ENCODE measurements at regions not wholly inside any gene's neighbourhood (a gene's known extent, or its start where the extent isn't known, plus 50 kb on each side); places are given as distances from the start of the nearest gene placed in this dataset.
A peak's percentile ranks its signal among the peaks of the same experiment; 100 is the strongest.
"Not testable (repeated sequence)": the region's sequence is repeated elsewhere in the genome, so short reads cannot be mapped to it uniquely, and the experiment has no call there.

DNA sequence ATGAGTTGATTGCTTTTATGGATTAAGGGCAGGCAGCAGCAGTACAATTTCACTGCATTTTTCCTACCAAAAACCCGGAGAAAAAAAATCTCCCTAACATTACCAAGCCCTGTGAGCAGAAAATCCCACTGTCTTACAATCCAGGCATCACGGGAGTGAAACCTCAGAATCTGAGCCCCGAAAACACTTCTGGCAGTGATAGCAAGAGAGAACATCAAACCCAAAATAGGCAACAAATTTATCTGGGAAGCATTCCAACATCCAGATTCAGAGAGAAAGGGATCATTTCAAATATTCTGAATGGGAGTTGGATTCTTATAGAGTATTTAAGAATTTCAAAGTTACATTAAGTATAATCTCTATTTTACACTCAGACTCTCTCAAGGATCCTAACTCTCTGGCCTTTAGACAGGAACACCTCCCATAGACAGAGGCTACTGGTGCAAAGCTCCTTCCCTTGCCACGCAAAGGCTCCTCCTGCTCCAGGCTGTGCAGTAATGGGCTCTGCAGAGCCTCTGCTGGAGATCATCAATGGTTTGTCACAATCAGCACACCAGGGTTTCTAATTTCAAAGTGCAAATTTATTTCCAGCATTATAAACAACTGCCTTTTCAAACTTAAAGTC lies 256.9 kb downstream of the PARM1 start:
- no peak for DNase-seq (ENCODE audit: low read depth)

DNA sequence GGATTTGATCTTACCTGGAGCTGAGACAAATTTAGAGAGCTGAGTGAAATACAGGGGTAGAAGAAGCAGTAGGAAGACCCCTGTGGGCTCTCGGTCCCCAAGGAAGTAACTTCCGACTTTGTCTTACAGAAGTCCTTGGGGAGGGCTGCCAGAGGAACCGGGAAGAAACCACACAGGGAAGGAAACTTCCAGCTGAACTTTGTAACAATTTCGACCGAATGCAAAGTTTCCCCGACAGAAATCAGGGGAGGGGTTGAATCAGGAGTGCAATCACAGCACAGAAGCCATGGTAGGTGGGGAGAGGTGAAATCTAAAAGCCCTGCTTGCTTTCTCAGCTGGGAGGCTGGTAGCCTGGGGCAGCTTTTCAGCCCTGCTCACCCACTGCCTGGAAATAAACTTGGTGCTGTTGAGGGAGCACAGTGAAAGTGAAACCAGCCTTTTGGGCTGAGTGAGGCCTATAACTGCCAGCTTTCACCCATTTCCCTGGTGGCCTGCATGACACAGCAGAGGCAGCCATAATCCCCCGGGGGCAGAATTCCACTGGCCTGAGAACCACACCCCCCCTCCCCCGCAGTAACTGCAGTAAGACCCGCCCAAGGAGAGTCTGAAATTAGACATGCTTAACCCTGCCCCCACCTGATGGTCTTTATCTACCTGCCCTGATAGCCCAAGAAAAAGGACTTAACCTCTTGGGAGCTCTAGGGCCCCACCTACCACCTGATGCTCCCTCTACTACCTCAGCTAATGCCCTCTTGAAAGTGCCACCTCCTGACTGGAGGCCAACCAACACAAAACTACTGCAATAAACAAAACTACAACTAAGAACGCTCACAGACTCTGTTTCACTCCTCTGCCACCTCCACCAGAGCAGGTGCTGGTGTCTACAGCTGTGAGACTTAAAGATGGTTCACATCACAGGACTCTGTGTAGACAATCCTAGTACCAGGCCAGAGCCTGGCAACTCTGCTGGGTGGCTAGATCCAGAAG lies 248.2 kb downstream of the PARM1 start:
- DNase-seq (ENCODE audit: low read depth): no peak

DNA sequence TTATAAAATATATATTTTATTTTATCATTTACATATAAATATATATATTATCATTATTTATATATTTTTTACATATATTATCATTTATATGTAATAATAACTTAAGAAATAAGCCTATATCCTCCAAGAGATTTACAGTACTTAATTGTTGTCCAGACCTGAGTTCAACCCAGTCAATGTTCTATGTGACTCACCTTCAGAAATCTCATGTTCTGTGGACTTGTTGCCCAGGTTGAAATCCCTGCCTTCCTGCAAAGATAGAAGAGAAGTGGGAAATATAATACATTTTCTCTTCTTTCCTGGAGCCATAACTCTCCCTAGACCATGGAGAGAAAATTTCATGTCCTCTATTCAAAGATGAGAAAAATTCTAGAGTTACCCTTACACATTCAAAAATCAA lies 247.3 kb downstream of the PARM1 start:
- DNase-seq (ENCODE audit: low read depth): no peak

DNA sequence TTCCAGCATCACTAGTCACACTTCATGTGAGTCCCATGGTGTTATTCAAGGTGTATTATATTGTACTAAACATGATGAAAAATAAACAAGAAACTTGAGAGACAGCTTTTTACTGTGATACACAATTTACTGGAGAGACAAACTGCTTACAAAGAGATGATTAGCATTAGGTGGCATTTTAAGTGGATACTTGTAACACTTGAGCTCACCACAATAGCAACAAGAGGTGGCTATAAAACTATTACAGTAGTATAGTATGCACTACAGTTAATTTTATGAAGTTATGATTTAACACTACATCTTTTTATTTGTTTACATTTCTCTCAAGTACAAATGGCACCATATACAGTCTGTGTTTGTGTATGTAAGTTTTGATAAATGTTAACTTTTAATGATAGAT lies 246.6 kb downstream of the PARM1 start:
- no peak for DNase-seq (ENCODE audit: low read depth)

DNA sequence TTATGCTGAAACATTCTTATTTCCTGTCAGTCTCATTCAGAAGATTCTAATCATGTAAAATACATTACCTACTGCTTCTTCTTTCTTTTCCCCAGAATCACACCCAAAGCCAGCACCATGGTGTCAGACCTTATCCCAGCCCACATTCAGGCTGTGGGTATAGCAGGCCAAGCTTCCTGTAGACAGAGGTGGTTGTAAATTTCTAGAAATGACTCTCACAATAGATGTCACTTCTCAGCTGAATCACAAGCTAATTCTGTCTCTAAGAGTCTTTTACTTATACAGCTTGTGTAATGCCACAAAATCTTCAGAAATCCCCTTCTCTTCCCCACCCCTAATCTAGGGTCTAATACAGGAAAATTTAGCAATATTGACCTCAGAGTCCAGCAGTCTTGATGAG lies 239.6 kb downstream of the PARM1 start:
- DNase-seq (ENCODE audit: low read depth): no peak

DNA sequence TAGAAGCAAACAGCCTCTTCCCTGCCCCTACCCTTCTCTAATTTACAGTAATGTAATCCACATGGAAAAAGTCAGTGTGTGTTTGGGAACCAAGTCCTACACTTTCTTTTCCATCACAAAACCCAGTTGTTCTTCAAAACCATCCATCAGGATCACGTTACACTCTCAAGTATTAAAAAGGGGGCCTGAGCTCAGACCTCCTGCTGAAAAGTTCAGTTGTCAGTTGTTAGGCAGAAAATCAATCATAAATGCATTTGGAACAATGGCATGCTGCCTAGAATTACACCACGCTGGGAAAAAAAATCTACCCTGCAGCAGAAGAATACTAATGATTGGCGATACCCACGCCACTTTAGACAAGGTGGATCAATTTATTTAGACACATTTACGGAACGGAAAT lies 236.5 kb downstream of the PARM1 start:
- DNase-seq (ENCODE audit: low read depth): no peak

DNA sequence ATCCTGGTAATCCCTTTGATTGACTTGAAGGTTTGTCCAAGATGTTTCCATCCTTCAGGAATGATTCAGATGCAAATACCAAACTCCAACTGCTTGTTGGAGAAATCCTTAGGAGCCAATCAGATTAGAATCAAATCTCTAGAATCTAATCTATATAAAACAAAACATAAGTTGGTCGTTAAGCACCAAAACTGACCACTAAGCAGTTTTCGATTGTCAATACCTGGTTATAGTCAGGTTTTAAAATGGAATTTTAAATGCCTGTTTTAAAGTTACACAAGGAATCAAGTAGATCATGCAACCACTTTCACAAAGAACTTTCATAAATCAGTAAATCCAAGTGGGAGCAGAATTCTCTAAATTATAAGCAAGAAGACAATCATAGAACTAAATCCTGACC lies 236.1 kb downstream of the PARM1 start:
- DNase-seq (ENCODE audit: low read depth): no peak

DNA sequence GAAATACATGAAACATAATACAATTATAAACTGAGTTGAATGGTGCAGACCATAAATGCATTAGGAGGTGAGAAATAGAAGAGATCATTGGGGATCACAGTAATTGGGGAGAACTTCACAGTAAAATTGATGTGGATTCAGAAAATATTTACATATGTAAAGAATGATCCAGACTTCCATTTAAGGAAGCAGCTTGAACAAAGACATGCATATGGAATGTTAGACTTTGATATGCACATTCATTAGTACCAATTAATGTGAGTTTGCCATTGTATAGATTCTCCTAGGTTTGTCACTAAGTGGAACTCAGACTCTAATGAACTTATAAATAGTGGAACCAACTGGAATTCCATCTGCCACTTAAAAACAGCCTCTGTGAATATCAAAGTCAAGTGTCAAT lies 235.6 kb downstream of the PARM1 start:
- DNase-seq (ENCODE audit: low read depth): no peak

DNA sequence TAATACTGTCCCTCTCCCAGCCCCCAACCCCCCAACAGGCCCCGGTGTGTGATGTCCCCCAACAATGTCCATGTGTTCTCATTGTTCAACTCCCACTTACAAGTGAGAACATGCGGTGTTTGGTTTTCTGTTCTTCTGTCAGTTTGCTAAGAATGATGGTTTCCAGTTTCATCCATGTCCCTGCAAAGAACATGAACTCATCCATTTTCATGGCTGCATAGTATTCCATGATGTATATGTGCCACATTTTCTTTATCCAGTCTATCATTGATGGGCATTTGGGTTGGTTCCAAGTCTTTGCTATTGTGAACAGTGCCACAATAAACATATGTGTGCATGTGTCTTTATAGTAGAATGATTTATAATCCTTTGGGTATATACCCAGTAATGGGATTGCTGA lies 232.2 kb downstream of the PARM1 start:
- DNase-seq (ENCODE audit: low read depth): not testable (repeated sequence)

DNA sequence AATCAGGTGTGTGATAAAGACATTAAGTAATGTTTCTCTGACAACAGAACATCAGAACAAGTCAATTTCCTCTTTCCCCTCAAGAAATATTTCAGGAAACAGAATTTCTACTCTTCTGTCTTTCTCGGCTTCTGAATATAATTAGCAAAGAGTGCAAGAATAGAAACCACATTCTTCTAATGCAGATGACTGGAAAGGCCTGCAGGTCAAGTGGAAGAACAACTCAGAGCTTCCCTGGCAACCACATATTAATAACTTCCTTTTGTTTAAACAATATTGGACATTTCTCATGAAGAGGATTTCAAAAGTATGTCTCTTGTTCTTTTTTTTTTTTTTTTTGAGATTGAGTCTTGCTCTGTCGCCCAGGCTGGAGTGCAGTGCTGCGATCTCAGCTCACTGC lies 225.5 kb downstream of the PARM1 start:
- DNase-seq (ENCODE audit: low read depth): no peak

DNA sequence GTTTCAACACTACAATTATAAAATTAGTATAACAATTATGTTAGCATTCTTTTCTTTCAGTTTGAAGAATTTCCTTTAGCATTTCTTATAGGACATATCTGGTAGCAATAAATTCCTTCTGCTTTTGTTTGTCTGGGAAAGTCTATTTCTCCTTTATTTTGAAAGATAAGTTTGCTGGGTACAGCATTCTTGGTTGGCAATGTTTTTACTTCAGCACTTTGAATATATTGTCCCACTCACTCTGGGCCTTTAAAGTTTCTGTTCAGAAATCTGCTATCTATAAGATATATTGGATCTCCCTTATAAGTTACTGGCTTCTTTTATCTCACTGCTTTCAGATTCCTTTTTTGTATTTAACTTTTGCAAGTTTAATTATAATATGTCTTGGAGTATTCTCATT lies 222.1 kb downstream of the PARM1 start:
- DNase-seq (ENCODE audit: low read depth): no peak

DNA sequence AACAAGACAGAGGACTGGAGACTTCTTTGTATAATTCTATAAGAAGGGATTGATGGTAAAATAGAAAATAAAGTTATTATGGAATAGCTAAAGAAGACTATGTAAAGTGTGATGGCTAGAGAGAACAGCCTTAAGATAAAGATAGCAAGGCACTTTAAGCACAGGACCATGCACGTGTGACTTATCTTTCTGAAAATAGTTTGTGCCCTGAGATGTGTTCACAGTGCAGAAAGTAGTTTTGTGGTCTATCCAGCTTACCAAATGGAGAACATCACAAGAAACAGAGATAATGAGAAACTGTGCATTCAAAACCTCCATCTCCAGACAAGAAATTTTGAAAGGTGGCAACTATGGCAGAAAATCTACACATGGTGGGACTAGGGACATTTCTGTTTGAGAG lies 213.3 kb downstream of the PARM1 start:
- no peak for DNase-seq (ENCODE audit: low read depth)

DNA sequence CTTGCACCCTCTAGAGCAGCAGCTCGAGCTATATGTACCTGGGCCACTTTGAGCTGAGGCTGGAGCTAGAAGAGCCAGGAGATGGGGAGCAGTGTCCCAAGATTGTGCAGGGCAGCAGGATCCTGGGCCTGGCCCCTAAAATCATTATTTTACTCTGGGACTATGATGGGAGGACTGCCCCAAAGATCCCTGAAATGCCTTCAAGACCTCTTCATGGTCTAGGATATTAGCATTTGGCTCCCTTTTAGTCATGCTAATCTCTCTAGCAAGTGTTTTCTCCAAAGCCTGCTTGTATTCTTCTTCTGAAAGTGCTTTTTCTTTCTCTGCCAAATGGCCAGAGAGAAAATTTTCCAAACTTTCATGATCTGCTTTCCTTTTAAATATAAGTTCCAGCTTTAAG lies 211.6 kb downstream of the PARM1 start:
- no peak for DNase-seq (ENCODE audit: low read depth)

DNA sequence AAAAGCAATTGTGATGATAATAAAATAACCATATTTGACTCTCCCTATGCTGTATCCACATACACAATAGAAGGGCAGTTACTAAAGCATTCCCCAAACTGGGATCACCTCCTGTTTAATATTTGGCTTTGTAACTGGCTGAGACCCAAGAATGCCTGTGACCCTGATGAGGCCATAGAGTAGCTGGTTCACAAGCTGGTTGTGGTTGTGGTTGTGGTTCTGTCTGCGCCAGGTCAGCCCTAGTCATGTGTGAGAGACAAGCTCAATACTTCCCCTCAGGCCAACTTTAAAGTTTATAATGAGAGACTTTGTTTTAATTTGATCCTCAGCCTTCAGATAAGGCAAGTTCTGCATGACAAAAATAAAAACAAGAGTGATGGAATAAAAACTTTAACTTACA lies 209.9 kb downstream of the PARM1 start:
- no peak for DNase-seq (ENCODE audit: low read depth)

DNA sequence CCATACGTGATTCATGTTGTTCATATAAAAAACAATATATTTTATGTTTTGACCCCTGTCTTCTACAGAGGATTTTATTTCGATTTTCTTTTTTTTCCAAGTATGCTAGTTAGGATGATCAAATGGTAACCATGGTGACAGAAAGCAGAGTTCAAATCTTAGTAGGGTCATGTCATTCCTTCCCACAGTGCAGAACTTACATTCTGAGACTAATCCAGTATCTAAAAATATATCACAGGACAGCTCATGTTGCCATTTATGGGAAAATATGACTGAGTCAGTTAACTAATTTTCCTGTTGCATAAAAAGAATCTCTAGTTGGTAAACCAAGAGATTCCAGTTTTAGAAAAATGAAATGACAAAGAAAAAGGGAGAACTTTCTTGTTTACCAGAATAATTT lies 209.5 kb downstream of the PARM1 start:
- peak; percentile 2 for DNase-seq (ENCODE audit: low read depth)

DNA sequence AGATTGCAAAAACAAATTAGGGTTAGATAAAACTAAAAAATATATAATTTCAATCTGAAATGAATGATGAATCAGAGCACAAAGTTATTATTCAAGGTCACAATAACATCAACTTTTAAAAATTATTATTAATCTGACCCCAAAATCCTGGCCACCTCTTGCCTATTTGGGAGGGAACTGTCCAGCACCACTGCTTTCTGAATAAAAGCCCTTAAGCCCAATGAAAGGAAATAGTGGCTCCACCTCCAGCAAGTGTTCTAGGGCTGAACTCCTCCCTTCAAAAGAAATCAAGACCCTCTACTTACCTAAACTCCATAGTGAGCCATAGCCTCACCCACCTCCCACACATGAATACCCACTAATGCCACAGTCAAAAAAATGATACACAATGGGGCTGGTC lies 208.2 kb downstream of the PARM1 start:
- no peak for DNase-seq (ENCODE audit: low read depth)

DNA sequence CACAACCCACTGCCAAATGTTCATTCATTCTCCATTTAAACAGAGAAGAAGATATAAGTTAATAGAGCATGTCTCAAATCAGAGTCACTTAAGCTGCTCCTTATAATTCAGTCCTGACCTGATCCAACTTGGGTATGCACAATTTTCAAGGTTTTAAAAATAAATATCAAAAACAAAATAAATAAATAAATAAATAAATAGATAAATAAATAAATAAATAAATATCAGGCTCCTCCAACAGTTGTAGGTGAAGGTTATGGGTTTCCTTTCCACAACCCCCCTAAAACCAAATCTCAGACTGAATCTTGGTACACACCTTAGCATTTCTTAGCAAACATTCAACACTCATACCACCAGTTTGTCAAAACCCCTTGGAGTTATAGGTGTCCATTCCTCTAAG lies 204.4 kb downstream of the PARM1 start:
- no peak for DNase-seq (ENCODE audit: low read depth)

DNA sequence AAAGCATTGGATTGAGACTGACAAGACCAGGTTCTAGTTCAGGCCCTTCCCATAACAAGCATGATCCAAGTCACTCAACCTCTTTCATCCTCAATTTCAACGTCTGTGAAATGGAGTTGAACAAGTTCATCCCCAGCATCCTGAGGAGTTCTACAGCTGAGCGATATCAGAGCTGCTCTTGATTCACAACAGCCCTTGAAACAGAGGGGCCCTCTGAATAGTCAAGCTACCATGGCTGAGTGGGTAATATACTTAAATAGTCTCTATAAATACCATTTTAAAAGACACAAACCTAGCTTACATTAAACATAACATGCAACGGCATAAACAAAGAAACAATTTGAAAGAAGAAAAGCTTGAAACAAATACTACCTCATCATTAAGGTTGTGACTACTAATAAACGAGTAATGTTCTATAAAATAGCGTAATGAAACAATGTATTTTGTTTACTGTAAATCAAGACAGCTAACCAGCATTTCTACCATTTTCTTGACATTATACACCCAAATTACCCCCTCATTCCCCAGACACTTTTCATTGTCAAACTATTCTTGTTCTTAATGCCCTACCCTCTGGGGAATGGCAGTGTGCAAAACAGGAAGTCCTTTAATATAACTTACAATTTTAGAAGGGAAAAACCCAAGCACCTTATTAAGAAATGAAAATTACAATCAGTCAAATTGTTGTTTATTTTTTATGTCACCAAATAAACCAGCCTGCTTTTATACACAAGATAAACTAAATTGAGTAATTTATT lies 202.3 kb downstream of the PARM1 start:
- no peak for DNase-seq (ENCODE audit: low read depth)

DNA sequence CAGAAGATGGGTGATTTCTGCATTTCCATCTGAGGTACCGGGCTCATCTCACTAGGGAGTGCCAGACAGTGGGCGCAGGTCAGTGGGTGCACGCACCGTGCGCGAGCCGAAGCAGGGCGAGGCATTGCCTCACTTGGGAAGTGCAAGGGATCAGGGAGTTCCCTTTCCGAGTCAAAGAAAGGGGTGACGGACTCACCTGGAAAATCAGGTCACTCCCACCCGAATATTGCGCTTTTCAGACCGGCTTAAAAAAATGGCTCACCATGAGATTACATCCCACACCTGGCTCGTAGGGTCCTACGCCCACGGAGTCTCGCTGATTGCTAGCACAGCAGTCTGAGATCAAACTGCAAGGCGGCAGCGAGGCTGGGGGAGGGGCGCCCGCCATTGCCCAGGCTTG lies 194.0 kb downstream of the PARM1 start:
- DNase-seq (ENCODE audit: low read depth): not testable (repeated sequence)

DNA sequence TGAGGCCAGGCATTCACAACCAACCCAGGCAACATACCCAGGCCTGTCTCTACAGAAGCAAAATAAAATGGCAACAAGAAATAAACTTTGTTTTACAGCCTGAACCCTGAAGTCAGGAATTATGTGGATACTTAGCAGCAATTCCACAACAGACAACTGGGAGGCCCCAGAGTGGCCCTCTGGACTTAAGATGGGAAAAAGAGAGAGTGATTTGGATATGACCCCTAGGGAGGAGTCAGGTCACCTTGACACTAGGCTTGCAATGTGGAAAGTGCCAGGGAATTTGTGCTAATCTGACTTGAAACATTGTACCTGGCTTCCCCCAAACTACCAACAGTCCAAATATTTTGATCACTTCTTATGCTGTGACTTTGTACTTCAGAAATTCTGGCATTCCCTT lies 193.1 kb downstream of the PARM1 start:
- DNase-seq (ENCODE audit: low read depth): no peak

DNA sequence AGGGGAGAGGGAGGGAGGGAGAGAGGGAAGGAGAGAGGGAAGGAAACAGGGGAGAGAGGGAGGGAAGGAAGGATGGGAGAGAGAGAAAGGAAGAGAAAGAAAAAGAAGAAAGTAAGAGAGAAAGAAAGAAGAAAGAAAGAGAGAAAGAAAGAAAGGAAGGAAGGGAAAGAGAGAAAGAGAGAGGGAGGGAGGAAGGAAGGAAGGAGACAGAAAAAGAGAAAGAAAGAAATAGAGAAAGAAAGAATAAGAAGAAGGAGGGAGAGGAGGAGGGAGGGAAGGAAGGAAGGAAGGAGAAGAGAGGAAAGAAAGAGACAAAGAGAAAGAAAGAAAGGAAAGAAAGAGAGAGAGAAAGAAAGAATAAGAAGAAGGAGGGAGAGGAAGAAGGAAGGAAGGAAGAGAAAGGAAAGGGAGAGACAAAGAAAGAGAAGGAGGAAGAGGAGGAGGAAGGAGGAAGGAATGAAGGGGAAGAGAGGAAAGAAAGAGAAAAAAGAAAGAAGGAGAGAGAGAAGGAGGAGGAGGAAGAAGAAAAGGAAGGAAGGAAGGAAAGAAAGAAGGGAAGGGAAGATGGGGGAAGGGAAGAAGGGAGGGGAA lies 189.6 kb downstream of the PARM1 start:
- no peak for DNase-seq (ENCODE audit: low read depth)

DNA sequence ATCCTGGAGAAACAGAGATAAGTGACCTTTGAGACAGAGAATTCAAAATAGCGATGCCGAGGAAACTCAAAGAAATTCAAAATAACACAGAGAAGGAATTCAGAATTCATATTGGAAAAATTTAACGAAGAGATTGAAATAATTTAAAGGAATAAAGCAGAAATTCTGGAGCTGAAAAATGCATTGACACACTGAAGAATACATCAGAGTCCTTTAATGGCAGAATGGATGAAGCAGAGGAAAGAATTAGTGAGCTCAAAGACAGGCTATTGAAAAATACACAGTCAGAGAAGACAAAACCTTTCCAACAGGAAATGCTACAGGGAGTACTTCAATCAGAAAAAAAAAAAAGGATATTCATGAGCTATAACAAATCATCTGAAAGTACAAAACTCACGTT lies 185.8 kb downstream of the PARM1 start:
- DNase-seq (ENCODE audit: low read depth): no peak

DNA sequence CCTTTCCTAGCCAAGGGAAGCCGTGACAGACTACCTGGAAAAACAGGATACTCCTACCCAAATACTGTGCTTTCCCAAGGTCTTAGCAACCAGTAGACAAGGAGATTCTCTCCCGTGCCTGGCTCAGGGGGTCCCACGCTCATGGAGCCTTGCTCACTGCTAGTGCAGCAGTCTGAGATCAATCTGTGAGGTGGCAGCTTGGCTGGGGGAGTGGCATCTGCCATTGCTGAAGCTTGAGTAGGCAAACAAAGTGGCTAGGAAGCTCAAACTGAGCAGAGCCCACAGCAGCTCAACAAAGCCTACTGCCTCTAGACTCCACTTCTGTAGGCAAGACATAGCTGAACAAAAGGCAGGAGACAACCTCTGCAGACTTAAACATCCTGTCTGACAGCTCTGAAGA lies 177.1 kb downstream of the PARM1 start:
- DNase-seq (ENCODE audit: low read depth): no peak
